ENCODE measurements at regions not wholly inside any gene's neighbourhood (a gene's known extent, or its start where the extent isn't known, plus 50 kb on each side); places are given as distances from the start of the nearest gene placed in this dataset.

DNA sequence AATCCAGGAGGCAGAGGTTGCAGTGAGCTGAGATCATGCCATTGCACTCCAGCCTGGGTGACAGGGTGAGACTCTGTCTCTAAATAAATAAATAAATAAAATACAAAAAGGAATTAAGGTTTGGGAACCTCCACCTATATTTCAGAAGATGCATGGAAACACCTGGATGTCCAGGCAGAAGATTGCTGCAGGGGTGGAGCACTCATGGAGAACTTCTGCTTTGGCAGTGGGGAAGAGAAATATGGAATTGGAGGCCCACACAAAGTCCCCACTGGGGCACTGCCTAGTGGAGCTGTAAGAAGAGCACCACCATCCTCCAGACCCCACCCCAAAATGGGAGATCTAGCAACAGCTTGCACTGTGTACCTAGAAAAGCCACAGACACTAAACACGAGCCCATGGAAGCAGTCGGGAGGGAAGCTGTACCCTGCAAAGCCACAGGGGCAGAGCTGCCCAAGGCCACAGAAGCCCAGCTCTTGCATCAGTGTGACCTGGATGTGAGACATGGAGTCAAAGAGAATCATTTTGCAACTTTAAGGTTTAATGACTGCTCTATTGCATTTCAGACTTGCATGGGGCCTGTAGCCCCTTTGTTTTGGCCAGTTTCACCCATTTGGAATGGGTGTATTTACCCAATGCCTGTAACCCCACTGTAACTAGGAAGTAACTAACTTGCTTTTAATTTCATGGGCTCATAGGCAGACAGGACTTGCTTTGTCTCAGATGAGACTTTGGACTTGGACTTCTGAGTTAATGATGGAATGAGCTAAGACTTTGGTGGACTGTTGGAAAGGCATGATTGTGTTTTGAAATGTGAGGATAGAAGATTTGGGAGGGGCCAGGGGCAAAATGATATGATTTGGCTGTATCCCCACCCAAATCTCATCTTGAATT lies 265.3 kb downstream of the ZEB2 start:
- TF ChIP-seq, protein P1, sequence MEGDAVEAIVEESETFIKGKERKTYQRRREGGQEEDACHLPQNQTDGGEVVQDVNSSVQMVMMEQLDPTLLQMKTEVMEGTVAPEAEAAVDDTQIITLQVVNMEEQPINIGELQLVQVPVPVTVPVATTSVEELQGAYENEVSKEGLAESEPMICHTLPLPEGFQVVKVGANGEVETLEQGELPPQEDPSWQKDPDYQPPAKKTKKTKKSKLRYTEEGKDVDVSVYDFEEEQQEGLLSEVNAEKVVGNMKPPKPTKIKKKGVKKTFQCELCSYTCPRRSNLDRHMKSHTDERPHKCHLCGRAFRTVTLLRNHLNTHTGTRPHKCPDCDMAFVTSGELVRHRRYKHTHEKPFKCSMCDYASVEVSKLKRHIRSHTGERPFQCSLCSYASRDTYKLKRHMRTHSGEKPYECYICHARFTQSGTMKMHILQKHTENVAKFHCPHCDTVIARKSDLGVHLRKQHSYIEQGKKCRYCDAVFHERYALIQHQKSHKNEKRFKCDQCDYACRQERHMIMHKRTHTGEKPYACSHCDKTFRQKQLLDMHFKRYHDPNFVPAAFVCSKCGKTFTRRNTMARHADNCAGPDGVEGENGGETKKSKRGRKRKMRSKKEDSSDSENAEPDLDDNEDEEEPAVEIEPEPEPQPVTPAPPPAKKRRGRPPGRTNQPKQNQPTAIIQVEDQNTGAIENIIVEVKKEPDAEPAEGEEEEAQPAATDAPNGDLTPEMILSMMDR (IDR thresholded peaks at IDR 0.05; ENCODE audit: low read depth, low read length, missing input control) = no peak
- no peak for TF ChIP-seq HNF4G (IDR thresholded peaks at IDR 0.05)
- no peak for TF ChIP-seq TAF1 (conservative IDR thresholded peaks at IDR 0.05)
- TF ChIP-seq SP1 (IDR thresholded peaks at IDR 0.05) = no peak
- TF ChIP-seq, protein P2, sequence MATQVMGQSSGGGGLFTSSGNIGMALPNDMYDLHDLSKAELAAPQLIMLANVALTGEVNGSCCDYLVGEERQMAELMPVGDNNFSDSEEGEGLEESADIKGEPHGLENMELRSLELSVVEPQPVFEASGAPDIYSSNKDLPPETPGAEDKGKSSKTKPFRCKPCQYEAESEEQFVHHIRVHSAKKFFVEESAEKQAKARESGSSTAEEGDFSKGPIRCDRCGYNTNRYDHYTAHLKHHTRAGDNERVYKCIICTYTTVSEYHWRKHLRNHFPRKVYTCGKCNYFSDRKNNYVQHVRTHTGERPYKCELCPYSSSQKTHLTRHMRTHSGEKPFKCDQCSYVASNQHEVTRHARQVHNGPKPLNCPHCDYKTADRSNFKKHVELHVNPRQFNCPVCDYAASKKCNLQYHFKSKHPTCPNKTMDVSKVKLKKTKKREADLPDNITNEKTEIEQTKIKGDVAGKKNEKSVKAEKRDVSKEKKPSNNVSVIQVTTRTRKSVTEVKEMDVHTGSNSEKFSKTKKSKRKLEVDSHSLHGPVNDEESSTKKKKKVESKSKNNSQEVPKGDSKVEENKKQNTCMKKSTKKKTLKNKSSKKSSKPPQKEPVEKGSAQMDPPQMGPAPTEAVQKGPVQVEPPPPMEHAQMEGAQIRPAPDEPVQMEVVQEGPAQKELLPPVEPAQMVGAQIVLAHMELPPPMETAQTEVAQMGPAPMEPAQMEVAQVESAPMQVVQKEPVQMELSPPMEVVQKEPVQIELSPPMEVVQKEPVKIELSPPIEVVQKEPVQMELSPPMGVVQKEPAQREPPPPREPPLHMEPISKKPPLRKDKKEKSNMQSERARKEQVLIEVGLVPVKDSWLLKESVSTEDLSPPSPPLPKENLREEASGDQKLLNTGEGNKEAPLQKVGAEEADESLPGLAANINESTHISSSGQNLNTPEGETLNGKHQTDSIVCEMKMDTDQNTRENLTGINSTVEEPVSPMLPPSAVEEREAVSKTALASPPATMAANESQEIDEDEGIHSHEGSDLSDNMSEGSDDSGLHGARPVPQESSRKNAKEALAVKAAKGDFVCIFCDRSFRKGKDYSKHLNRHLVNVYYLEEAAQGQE (IDR thresholded peaks at IDR 0.05) = no peak
- TF ChIP-seq EGR1 (IDR thresholded peaks at IDR 0.05; ENCODE audit: low read depth in 2 of 2) = no peak
- TF ChIP-seq, protein P3, sequence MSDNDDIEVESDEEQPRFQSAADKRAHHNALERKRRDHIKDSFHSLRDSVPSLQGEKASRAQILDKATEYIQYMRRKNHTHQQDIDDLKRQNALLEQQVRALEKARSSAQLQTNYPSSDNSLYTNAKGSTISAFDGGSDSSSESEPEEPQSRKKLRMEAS (IDR thresholded peaks at IDR 0.05) = no peak
- no peak for TF ChIP-seq RAD21 (IDR thresholded peaks at IDR 0.05)
- TF ChIP-seq GABPA (IDR thresholded peaks at IDR 0.05 in 1 of 2, conservative IDR thresholded peaks at IDR 0.05 in 1 of 2) = no peak
- TF ChIP-seq, protein P4, sequence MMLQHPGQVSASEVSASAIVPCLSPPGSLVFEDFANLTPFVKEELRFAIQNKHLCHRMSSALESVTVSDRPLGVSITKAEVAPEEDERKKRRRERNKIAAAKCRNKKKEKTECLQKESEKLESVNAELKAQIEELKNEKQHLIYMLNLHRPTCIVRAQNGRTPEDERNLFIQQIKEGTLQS (IDR thresholded peaks at IDR 0.05) = no peak
- TF ChIP-seq NR2F2 (IDR thresholded peaks at IDR 0.05) = no peak
- TF ChIP-seq, protein P5, sequence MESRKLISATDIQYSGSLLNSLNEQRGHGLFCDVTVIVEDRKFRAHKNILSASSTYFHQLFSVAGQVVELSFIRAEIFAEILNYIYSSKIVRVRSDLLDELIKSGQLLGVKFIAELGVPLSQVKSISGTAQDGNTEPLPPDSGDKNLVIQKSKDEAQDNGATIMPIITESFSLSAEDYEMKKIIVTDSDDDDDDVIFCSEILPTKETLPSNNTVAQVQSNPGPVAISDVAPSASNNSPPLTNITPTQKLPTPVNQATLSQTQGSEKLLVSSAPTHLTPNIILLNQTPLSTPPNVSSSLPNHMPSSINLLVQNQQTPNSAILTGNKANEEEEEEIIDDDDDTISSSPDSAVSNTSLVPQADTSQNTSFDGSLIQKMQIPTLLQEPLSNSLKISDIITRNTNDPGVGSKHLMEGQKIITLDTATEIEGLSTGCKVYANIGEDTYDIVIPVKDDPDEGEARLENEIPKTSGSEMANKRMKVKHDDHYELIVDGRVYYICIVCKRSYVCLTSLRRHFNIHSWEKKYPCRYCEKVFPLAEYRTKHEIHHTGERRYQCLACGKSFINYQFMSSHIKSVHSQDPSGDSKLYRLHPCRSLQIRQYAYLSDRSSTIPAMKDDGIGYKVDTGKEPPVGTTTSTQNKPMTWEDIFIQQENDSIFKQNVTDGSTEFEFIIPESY (IDR thresholded peaks at IDR 0.05) = no peak
- no peak for TF ChIP-seq JUND (IDR thresholded peaks at IDR 0.05)
